ENCODE measurements at regions not wholly inside any gene's neighbourhood (a gene's known extent, or its start where the extent isn't known, plus 50 kb on each side); places are given as distances from the start of the nearest gene placed in this dataset.

GRCh38 chr2:71992036-71992435 is 155.6 kb downstream of the CYP26B1 start (continued):
- TF ChIP-seq, protein P1, sequence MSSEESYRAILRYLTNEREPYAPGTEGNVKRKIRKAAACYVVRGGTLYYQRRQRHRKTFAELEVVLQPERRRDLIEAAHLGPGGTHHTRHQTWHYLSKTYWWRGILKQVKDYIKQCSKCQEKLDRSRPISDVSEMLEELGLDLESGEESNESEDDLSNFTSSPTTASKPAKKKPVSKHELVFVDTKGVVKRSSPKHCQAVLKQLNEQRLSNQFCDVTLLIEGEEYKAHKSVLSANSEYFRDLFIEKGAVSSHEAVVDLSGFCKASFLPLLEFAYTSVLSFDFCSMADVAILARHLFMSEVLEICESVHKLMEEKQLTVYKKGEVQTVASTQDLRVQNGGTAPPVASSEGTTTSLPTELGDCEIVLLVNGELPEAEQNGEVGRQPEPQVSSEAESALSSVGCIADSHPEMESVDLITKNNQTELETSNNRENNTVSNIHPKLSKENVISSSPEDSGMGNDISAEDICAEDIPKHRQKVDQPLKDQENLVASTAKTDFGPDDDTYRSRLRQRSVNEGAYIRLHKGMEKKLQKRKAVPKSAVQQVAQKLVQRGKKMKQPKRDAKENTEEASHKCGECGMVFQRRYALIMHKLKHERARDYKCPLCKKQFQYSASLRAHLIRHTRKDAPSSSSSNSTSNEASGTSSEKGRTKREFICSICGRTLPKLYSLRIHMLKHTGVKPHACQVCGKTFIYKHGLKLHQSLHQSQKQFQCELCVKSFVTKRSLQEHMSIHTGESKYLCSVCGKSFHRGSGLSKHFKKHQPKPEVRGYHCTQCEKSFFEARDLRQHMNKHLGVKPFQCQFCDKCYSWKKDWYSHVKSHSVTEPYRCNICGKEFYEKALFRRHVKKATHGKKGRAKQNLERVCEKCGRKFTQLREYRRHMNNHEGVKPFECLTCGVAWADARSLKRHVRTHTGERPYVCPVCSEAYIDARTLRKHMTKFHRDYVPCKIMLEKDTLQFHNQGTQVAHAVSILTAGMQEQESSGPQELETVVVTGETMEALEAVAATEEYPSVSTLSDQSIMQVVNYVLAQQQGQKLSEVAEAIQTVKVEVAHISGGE (CRISPR knock-in tag; IDR thresholded peaks at IDR 0.05): no peak
- no peak for TF ChIP-seq KHSRP (IDR thresholded peaks at IDR 0.05)
- TF ChIP-seq RAD21 (CRISPR knock-in tag; conservative IDR thresholded peaks at IDR 0.05 in 1 of 2, IDR thresholded peaks at IDR 0.05 in 1 of 2): no peak
- no peak for TF ChIP-seq TCF7 (IDR thresholded peaks at IDR 0.05; ENCODE audit: borderline replicate concordance)
- TF ChIP-seq TAF7 (tag; IDR thresholded peaks at IDR 0.05): no peak
- TF ChIP-seq SLC30A9 (CRISPR knock-in tag; IDR thresholded peaks at IDR 0.05): no peak

- no peak for ATAC-seq
- H3K27me3 ChIP-seq (ENCODE audit: control insufficient read depth in 2 of 2, insufficient read depth in 2 of 2, low read length in 2 of 2): 0 out of 5 replicates have a peak, but pooled peaks cover 0 to 4% of the 10 kb centered on the region in 2 experiments
- CTCF ChIA-PET (ENCODE audit: low intra/inter-chr PET ratio): interaction anchor here (0.6 kb wide), 1 partner anchor 459 kb away, joined by 3 read pairs; no protein-coding TSS in a partner anchor
- no TSS peak for BruUV-seq (replicated peaks)
- no peaks in the 10 kb centered on the region for H3K4me1 ChIP-seq (replicated peaks in 1 of 2; ENCODE audit: control insufficient read depth in 2 of 2, insufficient read depth in 2 of 2, low read length in 2 of 2)
- H3K9me1 ChIP-seq (ENCODE audit: control insufficient read depth, insufficient read depth, low read length): no peaks in the 10 kb centered on the region
- H3K9ac ChIP-seq (ENCODE audit: insufficient read depth in 1 of 2, low read depth in 2 of 2, low read length in 2 of 2): no peak overlapping the region
- no peak overlapping the region for H2AFZ ChIP-seq (ENCODE audit: low read depth, low read length)
- no peaks in the 10 kb centered on the region for H4K20me1 ChIP-seq (replicated peaks; ENCODE audit: control insufficient read depth, insufficient read depth, low read length)
- POLR2A ChIA-PET: interaction anchor here (1.3 kb wide), 1 partner anchor 11 kb away, joined by 3 read pairs; no protein-coding TSS in a partner anchor
- 0% methylated on average over 4 of the region's 4 CpGs for WGBS (ENCODE audit: insufficient coverage, low coverage, missing lambda C conversion rate)
- DNase-seq (ENCODE audit: extremely low read depth in 1 of 4, low spot score in 3 of 4): no peak
- H3K79me2 ChIP-seq (ENCODE audit: control insufficient read depth, insufficient read depth, low read length): no peaks in the 10 kb centered on the region
- no peak overlapping the region for H3K27ac ChIP-seq (ENCODE audit: extremely low read depth, low read depth, low read length)
- H3K9me3 ChIP-seq (replicated peaks; ENCODE audit: control insufficient read depth, insufficient read depth, low read depth, low read length): no peaks in the 10 kb centered on the region
- H3K36me3 ChIP-seq (ENCODE audit: control insufficient read depth, insufficient read depth, low read length): no peaks in the 10 kb centered on the region
- FAIRE-seq: no peak
- in situ Hi-C loops (cut with MboI) (no loop called here), intact Hi-C loops (cut with micrococcal nuclease) (no loop called here)
- no peak overlapping the region for H3K4me3 ChIP-seq
- no peak for TF ChIP-seq CBFA2T2 (conservative IDR thresholded peaks at IDR 0.05)
- no peak for TF ChIP-seq SP2 (IDR thresholded peaks at IDR 0.05; ENCODE audit: extremely low read depth, low read depth, low read length, poor library complexity, severe bottlenecking)
- no peak for TF ChIP-seq SOX6 (IDR thresholded peaks at IDR 0.05)
- no peak for TF ChIP-seq ZNF586 (CRISPR knock-in tag; conservative IDR thresholded peaks at IDR 0.05)
- TF ChIP-seq SETDB1 (IDR thresholded peaks at IDR 0.05; ENCODE audit: low read length): no peak
- no peak for TF ChIP-seq RBM15 (IDR thresholded peaks at IDR 0.05; ENCODE audit: insufficient read depth, low read length)
- TF ChIP-seq HDAC6 (IDR thresholded peaks at IDR 0.05; ENCODE audit: low read depth, low read length): no peak
- no peak for TF ChIP-seq ZNF717 (CRISPR knock-in tag; IDR thresholded peaks at IDR 0.05)
- no peak for TF ChIP-seq PTBP1 (IDR thresholded peaks at IDR 0.05; ENCODE audit: low read depth, low read length)
- no peak for TF ChIP-seq GABPA (tag; conservative IDR thresholded peaks at IDR 0.05; ENCODE audit: low read depth)
- TF ChIP-seq PTRF (tag; IDR thresholded peaks at IDR 0.05): no peak
- no peak for TF ChIP-seq MCM5 (IDR thresholded peaks at IDR 0.05; ENCODE audit: low read depth)
- TF ChIP-seq HNRNPH1 (optimal IDR thresholded peaks at IDR 0.05; ENCODE audit: low read depth, low read length): no peak
- TF ChIP-seq ZFP36 (IDR thresholded peaks at IDR 0.05; ENCODE audit: low read depth, low read length, partially characterized antibody): no peak
- no peak overlapping the region for H3K4me2 ChIP-seq (ENCODE audit: insufficient read depth, low read length)
These were observed 156.3 kb downstream of the CYP26B1 start for GRCh38 chr2:71991397-71991796.

Data from K562 (cell line).